ENCODE measurements at regions not wholly inside any gene's neighbourhood (a gene's known extent, or its start where the extent isn't known, plus 50 kb on each side); places are given as distances from the start of the nearest gene placed in this dataset.

- CTCF ChIA-PET: no interaction called here
Observed at GRCh38 chr16:73298562-73298961, 250.6 kb upstream of the ZFHX3 start.

GRCh38 chr16:73290258-73290657, 242.3 kb upstream of the ZFHX3 start:
- H3K4me3 ChIP-seq (ENCODE audit: low read depth, low read length): no peak overlapping the region
- DNase-seq (ENCODE audit: low read depth, low spot score): no peak
- ChIA-PET POLR2A (no interaction called here), CTCF (interaction anchor here (0.7 to 0.9 kb wide), 2 partner anchors 35 to 36 kb away, joined by 3 read pairs; no protein-coding TSS in a partner anchor)
- no peak for TF ChIP-seq CTCF (IDR thresholded peaks at IDR 0.05; ENCODE audit: insufficient read depth, low read length, missing control alignments)

More at GRCh38 chr16:73298562-73298961, 250.6 kb upstream of the ZFHX3 start:
- no peak overlapping the region for H3K4me3 ChIP-seq (ENCODE audit: low read depth, low read length)
- no peak for TF ChIP-seq CTCF (IDR thresholded peaks at IDR 0.05; ENCODE audit: insufficient read depth, low read length, missing control alignments)
- DNase-seq (ENCODE audit: low read depth, low spot score): peak; percentile 10
- POLR2A ChIA-PET: no interaction called here

GRCh38 chr16:73289232-73289631, 241.3 kb upstream of the ZFHX3 start:
- ChIA-PET CTCF (no interaction called here), POLR2A (no interaction called here)
- DNase-seq (ENCODE audit: low read depth, low spot score): no peak

GRCh38 chr16:73288520-73288919, 240.6 kb upstream of the ZFHX3 start:
- TF ChIP-seq CTCF (IDR thresholded peaks at IDR 0.05; ENCODE audit: insufficient read depth, low read length, missing control alignments): no peak
- CTCF ChIA-PET: no interaction called here
- H3K4me3 ChIP-seq (ENCODE audit: low read depth, low read length): peak overlapping the region; percentile 3; the same call in 1 of the 2 replicates
- POLR2A ChIA-PET: no interaction called here
- DNase-seq (ENCODE audit: low read depth, low spot score): no peak

More at GRCh38 chr16:73289232-73289631, 241.3 kb upstream of the ZFHX3 start:
- no peak for TF ChIP-seq CTCF (IDR thresholded peaks at IDR 0.05; ENCODE audit: insufficient read depth, low read length, missing control alignments)
- no peak overlapping the region for H3K4me3 ChIP-seq (ENCODE audit: low read depth, low read length)

GRCh38 chr16:73287859-73288405, 240.0 kb upstream of the ZFHX3 start:
- no peak for TF ChIP-seq CTCF (IDR thresholded peaks at IDR 0.05; ENCODE audit: insufficient read depth, low read length, missing control alignments)
- H3K4me3 ChIP-seq (ENCODE audit: low read depth, low read length): no peak overlapping the region
- DNase-seq (ENCODE audit: low read depth, low spot score): no peak
- ChIA-PET CTCF (no interaction called here), POLR2A (no interaction called here)

GRCh38 chr16:73286346-73287267, 238.7 kb upstream of the ZFHX3 start:
- CTCF ChIA-PET: no interaction called here
- POLR2A ChIA-PET: no interaction called here
- TF ChIP-seq CTCF (IDR thresholded peaks at IDR 0.05; ENCODE audit: insufficient read depth, low read length, missing control alignments): no peak
- no peak for DNase-seq (ENCODE audit: low read depth, low spot score)
- H3K4me3 ChIP-seq (ENCODE audit: low read depth, low read length): no peak overlapping the region

Measured in AG04449 (cell line).